ENCODE measurements at regions not wholly inside any gene's neighbourhood (a gene's known extent, or its start where the extent isn't known, plus 50 kb on each side); places are given as distances from the start of the nearest gene placed in this dataset.

DNA sequence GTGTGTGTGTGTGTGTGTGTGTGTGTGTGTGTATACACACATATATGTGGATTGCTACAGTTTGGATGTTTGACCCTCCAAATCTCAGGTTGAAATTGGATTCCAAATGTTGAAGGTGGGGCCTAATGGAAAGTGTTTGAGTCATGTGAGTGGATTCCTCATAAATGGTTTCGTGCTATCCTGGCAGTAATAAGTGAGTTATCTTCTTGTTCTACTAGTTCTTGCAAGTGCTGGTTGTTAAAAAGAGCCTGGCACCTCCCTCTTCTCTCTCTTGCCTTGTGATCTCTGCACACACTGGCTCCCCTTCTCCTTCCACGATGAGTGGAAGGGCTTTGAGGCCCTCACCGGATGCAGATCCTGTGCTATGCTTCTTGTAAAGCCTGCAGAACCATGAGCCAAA is 344.1 kb downstream of the SH2D1A start (continued):
- TF ChIP-seq, protein P1, sequence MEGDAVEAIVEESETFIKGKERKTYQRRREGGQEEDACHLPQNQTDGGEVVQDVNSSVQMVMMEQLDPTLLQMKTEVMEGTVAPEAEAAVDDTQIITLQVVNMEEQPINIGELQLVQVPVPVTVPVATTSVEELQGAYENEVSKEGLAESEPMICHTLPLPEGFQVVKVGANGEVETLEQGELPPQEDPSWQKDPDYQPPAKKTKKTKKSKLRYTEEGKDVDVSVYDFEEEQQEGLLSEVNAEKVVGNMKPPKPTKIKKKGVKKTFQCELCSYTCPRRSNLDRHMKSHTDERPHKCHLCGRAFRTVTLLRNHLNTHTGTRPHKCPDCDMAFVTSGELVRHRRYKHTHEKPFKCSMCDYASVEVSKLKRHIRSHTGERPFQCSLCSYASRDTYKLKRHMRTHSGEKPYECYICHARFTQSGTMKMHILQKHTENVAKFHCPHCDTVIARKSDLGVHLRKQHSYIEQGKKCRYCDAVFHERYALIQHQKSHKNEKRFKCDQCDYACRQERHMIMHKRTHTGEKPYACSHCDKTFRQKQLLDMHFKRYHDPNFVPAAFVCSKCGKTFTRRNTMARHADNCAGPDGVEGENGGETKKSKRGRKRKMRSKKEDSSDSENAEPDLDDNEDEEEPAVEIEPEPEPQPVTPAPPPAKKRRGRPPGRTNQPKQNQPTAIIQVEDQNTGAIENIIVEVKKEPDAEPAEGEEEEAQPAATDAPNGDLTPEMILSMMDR (IDR thresholded peaks at IDR 0.05; ENCODE audit: control extremely low read depth in 1 of 3, insufficient read depth in 1 of 3, low read depth in 1 of 3, low read length in 3 of 3), result no peak
- TF ChIP-seq BACH1 (IDR thresholded peaks at IDR 0.05; ENCODE audit: low read length) (no peak), TAF1 (IDR thresholded peaks at IDR 0.05; ENCODE audit: low read depth, low read length) (no peak), SRF (IDR thresholded peaks at IDR 0.05; ENCODE audit: low read depth, low read length) (no peak)

All from H1 (cell line).